ENCODE measurements at regions not wholly inside any gene's neighbourhood (a gene's known extent, or its start where the extent isn't known, plus 50 kb on each side); places are given as distances from the start of the nearest gene placed in this dataset.

DNA sequence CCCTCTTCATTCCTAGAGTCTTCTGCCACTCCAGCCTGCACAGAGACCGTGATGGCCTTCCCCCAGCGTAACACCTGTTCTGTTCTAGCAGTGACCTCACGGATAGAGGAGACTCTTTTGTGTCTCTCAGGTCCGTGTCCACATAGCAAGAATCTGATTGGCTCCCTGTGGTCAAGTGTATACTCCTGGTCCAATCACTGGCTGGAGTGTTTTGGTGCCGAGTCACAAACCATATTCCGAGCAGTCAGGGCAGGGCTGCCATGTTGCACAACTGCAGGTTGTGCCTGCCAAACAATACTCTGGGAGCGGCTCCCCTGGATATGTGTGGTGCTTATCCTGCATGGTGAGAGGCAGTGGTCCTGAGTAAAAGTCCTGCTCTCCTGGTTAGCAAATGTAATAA lies 402.4 kb downstream of the KCNRG start:
- Histone ChIP-seq H3K9me2 (replicated peaks; ENCODE audit: insufficient read depth, low read length) (no peaks in the 10 kb centered on the region), H3K9me3 (ENCODE audit: insufficient read depth, low read length) (no peaks in the 10 kb centered on the region), H3K4me2 (ENCODE audit: low read depth, low read length, poor library complexity, severe bottlenecking) (no peak overlapping the region), H3F3A (ENCODE audit: insufficient read depth) (no peaks in the 10 kb centered on the region), H4K20me1 (ENCODE audit: low read depth, low read length) (no peaks in the 10 kb centered on the region), H3K79me2 (ENCODE audit: insufficient read depth, low read length) (no peaks in the 10 kb centered on the region), H3K4me3 (ENCODE audit: insufficient read depth, low read length, poor library complexity, severe bottlenecking) (no peak overlapping the region), H3K27ac (ENCODE audit: low read depth, low read length) (no peak overlapping the region), H3K27me3 (ENCODE audit: low read length) (no peaks in the 10 kb centered on the region), H2AFZ (ENCODE audit: low read depth, low read length, severe bottlenecking) (no peak overlapping the region), H3K36me3 (ENCODE audit: low read length) (no peaks in the 10 kb centered on the region), H3K9ac (ENCODE audit: low read length) (no peak overlapping the region)
- TF ChIP-seq, protein P1, sequence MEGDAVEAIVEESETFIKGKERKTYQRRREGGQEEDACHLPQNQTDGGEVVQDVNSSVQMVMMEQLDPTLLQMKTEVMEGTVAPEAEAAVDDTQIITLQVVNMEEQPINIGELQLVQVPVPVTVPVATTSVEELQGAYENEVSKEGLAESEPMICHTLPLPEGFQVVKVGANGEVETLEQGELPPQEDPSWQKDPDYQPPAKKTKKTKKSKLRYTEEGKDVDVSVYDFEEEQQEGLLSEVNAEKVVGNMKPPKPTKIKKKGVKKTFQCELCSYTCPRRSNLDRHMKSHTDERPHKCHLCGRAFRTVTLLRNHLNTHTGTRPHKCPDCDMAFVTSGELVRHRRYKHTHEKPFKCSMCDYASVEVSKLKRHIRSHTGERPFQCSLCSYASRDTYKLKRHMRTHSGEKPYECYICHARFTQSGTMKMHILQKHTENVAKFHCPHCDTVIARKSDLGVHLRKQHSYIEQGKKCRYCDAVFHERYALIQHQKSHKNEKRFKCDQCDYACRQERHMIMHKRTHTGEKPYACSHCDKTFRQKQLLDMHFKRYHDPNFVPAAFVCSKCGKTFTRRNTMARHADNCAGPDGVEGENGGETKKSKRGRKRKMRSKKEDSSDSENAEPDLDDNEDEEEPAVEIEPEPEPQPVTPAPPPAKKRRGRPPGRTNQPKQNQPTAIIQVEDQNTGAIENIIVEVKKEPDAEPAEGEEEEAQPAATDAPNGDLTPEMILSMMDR (IDR thresholded peaks at IDR 0.05; ENCODE audit: insufficient read depth, low read length, poor library complexity, severe bottlenecking) = no peak
- TF ChIP-seq EZH2phosphoT487 (conservative IDR thresholded peaks at IDR 0.05; ENCODE audit: low read length) = no peak

DNA sequence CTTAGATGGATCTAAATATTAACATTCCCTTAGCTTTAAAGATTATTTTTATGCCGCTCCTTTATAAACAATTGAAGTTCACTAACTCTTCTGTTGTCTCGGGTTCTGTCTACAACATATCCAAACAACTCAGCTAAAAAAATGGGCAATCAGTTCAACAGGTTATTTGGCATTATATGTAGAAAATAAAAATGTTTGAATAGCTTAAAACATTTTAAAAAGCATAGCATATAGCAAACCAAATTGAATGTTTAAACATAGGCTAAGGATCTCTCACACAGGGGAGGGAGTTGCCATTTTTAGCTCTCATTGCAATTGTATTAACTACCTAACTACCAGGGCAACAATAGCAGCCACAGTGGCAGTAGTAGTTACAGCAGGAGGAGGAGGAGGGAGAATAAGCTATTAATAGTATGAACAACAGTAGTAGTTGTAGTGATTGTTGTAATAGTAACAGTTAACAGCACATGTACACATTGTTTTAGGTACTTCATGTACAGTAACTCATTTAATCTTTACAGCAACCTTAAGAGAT lies 404.2 kb downstream of the KCNRG start:
- H3K27me3 ChIP-seq (ENCODE audit: low read length) = no peaks in the 10 kb centered on the region
- no peaks in the 10 kb centered on the region for H3F3A ChIP-seq (ENCODE audit: insufficient read depth)
- H3K9me3 ChIP-seq (ENCODE audit: insufficient read depth, low read length) = no peaks in the 10 kb centered on the region
- H3K4me2 ChIP-seq (ENCODE audit: low read depth, low read length, poor library complexity, severe bottlenecking) = no peak overlapping the region
- H3K9me2 ChIP-seq (replicated peaks; ENCODE audit: insufficient read depth, low read length) = no peaks in the 10 kb centered on the region
- H3K4me3 ChIP-seq (ENCODE audit: insufficient read depth, low read length, poor library complexity, severe bottlenecking) = no peak overlapping the region
- no peaks in the 10 kb centered on the region for H3K36me3 ChIP-seq (ENCODE audit: low read length)
- no peak for TF ChIP-seq EZH2phosphoT487 (conservative IDR thresholded peaks at IDR 0.05; ENCODE audit: low read length)
- TF ChIP-seq, protein P1 (IDR thresholded peaks at IDR 0.05; ENCODE audit: insufficient read depth, low read length, poor library complexity, severe bottlenecking) = no peak
- H2AFZ ChIP-seq (ENCODE audit: low read depth, low read length, severe bottlenecking) = no peak overlapping the region
- H3K79me2 ChIP-seq (ENCODE audit: insufficient read depth, low read length) = no peaks in the 10 kb centered on the region
- no peak overlapping the region for H3K27ac ChIP-seq (ENCODE audit: low read depth, low read length)
- H3K9ac ChIP-seq (ENCODE audit: low read length) = no peak overlapping the region
- no peaks in the 10 kb centered on the region for H4K20me1 ChIP-seq (ENCODE audit: low read depth, low read length)

DNA sequence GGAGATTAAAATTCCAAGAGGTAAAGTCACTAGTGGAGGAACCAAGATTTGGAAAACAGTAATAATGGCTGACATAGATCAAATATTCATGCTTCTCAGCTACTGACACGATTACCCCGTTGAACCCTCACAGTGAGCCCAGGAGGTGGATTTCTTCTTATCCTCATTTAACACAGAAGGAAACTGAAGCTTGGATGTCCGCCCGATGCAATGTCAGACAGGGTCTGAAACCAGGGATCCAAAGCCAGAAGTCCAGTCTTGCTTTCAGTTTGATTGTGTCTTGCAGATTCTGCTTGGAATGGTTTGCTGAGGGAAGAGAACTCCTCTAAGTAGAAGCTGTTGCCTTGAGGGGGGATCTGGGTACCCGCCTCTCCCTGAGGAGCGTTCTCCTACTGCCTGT lies 404.7 kb downstream of the KCNRG start:
- Histone ChIP-seq H4K20me1 (ENCODE audit: low read depth, low read length) (no peaks in the 10 kb centered on the region), H3K9me3 (ENCODE audit: insufficient read depth, low read length) (no peaks in the 10 kb centered on the region), H2AFZ (ENCODE audit: low read depth, low read length, severe bottlenecking) (no peak overlapping the region), H3K36me3 (ENCODE audit: low read length) (no peaks in the 10 kb centered on the region), H3K27me3 (ENCODE audit: low read length) (no peaks in the 10 kb centered on the region), H3K4me2 (ENCODE audit: low read depth, low read length, poor library complexity, severe bottlenecking) (no peak overlapping the region), H3K4me3 (ENCODE audit: insufficient read depth, low read length, poor library complexity, severe bottlenecking) (no peak overlapping the region), H3F3A (ENCODE audit: insufficient read depth) (no peaks in the 10 kb centered on the region), H3K79me2 (ENCODE audit: insufficient read depth, low read length) (no peaks in the 10 kb centered on the region), H3K27ac (ENCODE audit: low read depth, low read length) (no peak overlapping the region), H3K9me2 (replicated peaks; ENCODE audit: insufficient read depth, low read length) (no peaks in the 10 kb centered on the region), H3K9ac (ENCODE audit: low read length) (no peak overlapping the region)
- TF ChIP-seq, protein P1 (IDR thresholded peaks at IDR 0.05; ENCODE audit: insufficient read depth, low read length, poor library complexity, severe bottlenecking) = no peak
- TF ChIP-seq EZH2phosphoT487 (conservative IDR thresholded peaks at IDR 0.05; ENCODE audit: low read length) = no peak

Data from SU-DHL-6 (cell line).